ENCODE measurements at regions not wholly inside any gene's neighbourhood (a gene's known extent, or its start where the extent isn't known, plus 50 kb on each side); places are given as distances from the start of the nearest gene placed in this dataset.

DNA sequence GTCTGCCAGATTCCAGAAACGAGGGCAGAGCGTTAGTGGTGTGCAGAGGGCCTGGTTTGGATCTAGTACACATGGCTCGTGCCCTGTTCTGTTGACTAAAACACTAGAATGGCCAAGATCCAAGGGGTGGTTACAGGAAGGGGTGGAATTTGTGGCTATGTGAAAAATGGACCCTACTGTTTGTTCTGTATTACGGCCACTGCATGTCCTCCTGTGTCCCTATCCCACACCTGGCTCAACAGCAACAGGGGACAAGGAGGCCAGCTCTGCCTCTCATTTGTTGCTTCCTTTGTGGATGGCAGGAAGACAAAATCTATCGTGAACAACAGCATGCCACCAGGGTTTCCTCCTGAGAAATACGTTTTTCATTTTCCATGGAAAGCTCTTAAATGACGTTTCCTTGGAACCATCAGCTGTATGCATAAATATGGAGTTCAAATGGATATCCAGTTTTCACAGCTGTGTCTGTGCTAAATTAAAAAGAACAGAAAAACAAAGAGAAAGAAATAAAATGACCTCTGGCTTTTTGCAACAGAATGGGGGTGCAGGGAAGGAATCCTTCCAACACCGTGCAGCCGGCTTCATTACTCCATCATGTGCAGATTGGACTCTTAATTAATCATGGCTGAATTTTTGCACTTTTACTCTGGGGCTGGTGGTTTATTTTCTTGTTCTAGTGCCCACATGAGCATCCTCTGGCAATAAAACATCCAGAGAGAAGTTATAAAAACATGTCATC lies 318.9 kb downstream of the CXCL12 start:
- no peak for ATAC-seq (replicated peaks)
- no peak overlapping the region for H3K4me3 Mint-ChIP-seq
- H3K36me3 Mint-ChIP-seq = no peaks in the 10 kb centered on the region
- no peaks in the 10 kb centered on the region for H3K4me1 Mint-ChIP-seq
- peaks cover 0 to 1% of the 10 kb centered on the region in 2 donors for H3K9me3 Mint-ChIP-seq
- H3K27me3 Mint-ChIP-seq = peaks cover 0 to 3% of the 10 kb centered on the region in 2 donors
- DNase-seq = no peak
- H3K27ac Mint-ChIP-seq = no peak overlapping the region

DNA sequence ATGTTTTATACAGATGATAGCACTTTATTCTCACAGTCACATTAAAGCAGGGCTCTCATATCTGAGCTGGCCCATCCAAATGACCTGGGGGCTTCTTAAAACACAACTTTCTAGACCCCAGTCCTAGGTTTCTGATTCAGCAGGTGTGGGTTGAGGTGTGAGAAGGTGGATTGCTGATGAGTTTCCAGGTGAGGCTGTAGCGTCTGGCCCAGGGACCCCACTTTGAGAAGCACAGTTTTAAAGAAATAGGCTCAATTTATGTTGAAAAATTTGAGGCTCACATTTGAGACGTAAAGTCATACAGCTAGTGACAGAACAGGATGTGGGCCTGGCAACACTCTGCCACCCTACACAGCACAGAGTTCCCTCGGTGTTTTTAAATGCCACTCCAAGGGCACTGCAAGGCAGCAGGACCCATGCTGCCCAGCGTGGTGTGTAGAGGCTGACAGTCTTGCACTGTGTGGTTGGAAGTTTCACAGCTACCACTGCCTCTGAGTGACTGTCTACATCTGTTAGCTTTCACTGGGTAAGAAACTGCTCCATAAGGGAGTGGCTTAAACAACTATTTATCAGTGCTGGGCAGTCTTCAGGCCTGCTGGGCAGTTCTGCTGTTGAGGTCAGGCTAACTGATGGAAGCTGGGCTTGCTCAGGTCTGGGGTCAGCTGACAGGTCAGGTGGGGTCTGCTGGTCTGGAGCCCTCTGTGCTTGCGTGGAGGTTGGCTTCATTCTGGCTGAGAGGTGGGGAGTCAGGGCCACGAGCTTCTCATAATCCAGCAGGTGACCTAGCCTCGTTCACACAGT lies 319.7 kb downstream of the CXCL12 start:
- no peak overlapping the region for H3K27ac Mint-ChIP-seq
- H3K4me3 Mint-ChIP-seq = no peak overlapping the region
- H3K9me3 Mint-ChIP-seq = peaks cover 0 to 1% of the 10 kb centered on the region in 2 donors
- no peak for ATAC-seq (replicated peaks)
- no peak for DNase-seq
- peaks cover 0 to 6% of the 10 kb centered on the region in 2 donors for H3K27me3 Mint-ChIP-seq
- H3K36me3 Mint-ChIP-seq = no peaks in the 10 kb centered on the region
- H3K4me1 Mint-ChIP-seq = no peaks in the 10 kb centered on the region

DNA sequence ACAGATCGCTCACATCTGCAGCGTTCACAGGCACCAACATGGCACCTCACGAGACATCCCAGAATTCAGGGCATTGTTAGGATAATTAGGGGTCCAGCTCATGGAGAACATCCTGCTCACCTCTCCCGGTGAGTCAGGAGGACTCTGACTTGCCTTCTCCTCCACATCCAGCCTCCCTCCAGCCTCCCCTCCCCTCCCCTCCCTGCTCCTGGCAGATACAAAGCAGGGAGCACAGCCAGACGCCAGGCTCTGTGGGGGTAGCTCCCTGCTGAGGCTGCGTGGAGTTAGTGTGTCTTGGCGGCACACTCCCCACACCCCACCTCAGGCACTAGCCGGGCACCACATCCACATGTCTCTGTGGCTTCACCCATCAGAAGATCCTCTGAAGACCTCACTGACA lies 320.6 kb downstream of the CXCL12 start:
- Mint-ChIP-seq H3K4me3 (no peak overlapping the region), H3K27me3 (peaks cover 0 to 6% of the 10 kb centered on the region in 2 donors), H3K9me3 (peaks cover 0 to 1% of the 10 kb centered on the region in 2 donors), H3K27ac (no peak overlapping the region), H3K4me1 (no peaks in the 10 kb centered on the region), H3K36me3 (no peaks in the 10 kb centered on the region)
- DNase-seq = no peak
- ATAC-seq (replicated peaks) = no peak

DNA sequence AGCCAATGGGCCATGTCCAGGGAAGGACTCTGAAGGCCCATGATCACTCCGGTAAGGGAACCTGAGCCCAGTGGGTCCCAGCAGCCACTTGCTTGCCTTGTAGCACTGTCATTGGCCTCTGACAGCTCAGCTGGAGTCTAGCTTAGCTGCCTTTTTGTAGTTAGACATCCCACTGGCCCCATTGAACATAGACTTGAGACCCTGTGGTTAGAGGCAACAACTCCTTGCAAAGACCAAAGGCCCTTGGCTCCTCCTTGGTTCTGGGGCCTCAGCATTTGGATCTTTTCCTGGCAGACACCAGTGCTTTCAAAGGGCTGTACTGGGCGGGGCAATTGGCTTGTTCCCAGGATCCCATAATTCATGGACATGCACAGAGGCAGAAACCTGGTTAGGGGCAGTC lies 321.2 kb downstream of the CXCL12 start:
- H3K27me3 Mint-ChIP-seq = peaks cover 0 to 6% of the 10 kb centered on the region in 2 donors
- peaks cover 0 to 1% of the 10 kb centered on the region in 2 donors for H3K9me3 Mint-ChIP-seq
- DNase-seq (no peak), ATAC-seq (replicated peaks) (no peak)
- no peak overlapping the region for H3K27ac Mint-ChIP-seq
- H3K36me3 Mint-ChIP-seq = no peaks in the 10 kb centered on the region
- no peak overlapping the region for H3K4me3 Mint-ChIP-seq
- H3K4me1 Mint-ChIP-seq = no peaks in the 10 kb centered on the region

DNA sequence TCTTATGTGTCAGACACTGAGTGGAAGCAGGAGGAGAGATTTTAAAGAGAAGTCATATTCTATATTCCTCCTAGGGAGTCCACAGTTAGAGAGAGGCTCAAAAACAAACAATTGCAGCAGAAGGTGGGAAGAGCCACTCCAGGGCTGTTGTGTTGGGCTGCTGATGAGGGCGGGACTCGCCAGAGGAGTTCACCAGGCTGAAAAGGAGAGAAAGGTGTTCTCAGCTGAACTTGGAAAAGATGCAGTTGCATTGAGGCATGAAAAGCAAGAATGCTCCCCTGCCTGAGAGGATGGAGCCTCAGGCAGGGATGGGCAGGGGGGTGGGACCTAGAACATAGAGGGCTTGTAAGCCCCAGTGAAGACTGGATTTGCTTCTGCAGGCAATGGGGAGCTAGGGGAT lies 324.2 kb downstream of the CXCL12 start:
- Mint-ChIP-seq H3K4me3 (no peak overlapping the region), H3K4me1 (no peaks in the 10 kb centered on the region), H3K36me3 (no peaks in the 10 kb centered on the region), H3K9me3 (peaks cover 0 to 1% of the 10 kb centered on the region in 2 donors), H3K27ac (no peak overlapping the region), H3K27me3 (peaks cover 0 to 6% of the 10 kb centered on the region in 2 donors)
- no peak for DNase-seq
- ATAC-seq (replicated peaks) = no peak

DNA sequence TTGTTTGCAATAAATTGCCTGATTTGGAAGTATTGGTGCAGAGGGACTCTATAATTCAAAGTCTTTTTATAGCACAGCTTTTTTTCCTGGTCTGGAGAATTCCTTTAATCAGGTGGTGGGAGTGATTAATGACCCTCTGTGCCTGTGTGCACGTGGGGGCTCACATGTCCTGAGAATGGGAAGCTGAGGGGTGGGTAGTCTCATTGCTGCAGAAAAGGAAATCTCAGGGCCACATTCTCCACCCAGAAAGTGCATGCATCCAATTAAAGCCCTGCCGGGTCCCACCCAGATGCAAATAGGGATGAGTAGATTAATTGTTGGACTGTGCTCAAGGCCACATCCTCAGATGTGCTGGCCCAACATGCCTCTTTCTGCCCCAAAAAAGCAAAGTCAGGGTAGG lies 324.7 kb downstream of the CXCL12 start:
- DNase-seq (no peak), ATAC-seq (replicated peaks) (no peak)
- H3K9me3 Mint-ChIP-seq = peaks cover 0 to 1% of the 10 kb centered on the region in 2 donors
- no peaks in the 10 kb centered on the region for H3K4me1 Mint-ChIP-seq
- H3K36me3 Mint-ChIP-seq = no peaks in the 10 kb centered on the region
- no peak overlapping the region for H3K4me3 Mint-ChIP-seq
- no peak overlapping the region for H3K27ac Mint-ChIP-seq
- peaks cover 0 to 6% of the 10 kb centered on the region in 2 donors for H3K27me3 Mint-ChIP-seq

DNA sequence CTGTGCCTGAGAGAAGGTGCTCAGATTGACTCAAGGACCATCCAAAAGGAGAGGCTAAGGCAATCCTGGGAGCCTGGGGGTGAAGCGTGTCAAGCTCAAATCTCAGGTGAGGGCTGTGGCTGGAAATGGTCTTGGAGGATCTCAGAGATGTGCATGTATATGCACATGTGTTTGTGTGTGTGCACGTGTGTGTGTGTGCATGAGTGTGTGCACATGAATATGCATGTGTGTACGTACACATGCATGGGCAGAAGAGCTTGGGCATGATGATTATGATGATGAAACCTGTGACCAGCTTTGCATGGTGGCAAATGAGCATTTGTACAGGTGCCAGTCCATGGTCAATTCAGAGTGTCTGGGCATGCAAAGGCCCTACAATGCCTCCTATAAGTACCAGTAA lies 326.6 kb downstream of the CXCL12 start:
- peaks cover 0 to 6% of the 10 kb centered on the region in 2 donors for H3K27me3 Mint-ChIP-seq
- H3K36me3 Mint-ChIP-seq = no peaks in the 10 kb centered on the region
- no peak for ATAC-seq (replicated peaks)
- H3K27ac Mint-ChIP-seq = no peak overlapping the region
- no peaks in the 10 kb centered on the region for H3K4me1 Mint-ChIP-seq
- H3K4me3 Mint-ChIP-seq = no peak overlapping the region
- H3K9me3 Mint-ChIP-seq = peaks cover 0 to 1% of the 10 kb centered on the region in 2 donors
- DNase-seq = no peak

DNA sequence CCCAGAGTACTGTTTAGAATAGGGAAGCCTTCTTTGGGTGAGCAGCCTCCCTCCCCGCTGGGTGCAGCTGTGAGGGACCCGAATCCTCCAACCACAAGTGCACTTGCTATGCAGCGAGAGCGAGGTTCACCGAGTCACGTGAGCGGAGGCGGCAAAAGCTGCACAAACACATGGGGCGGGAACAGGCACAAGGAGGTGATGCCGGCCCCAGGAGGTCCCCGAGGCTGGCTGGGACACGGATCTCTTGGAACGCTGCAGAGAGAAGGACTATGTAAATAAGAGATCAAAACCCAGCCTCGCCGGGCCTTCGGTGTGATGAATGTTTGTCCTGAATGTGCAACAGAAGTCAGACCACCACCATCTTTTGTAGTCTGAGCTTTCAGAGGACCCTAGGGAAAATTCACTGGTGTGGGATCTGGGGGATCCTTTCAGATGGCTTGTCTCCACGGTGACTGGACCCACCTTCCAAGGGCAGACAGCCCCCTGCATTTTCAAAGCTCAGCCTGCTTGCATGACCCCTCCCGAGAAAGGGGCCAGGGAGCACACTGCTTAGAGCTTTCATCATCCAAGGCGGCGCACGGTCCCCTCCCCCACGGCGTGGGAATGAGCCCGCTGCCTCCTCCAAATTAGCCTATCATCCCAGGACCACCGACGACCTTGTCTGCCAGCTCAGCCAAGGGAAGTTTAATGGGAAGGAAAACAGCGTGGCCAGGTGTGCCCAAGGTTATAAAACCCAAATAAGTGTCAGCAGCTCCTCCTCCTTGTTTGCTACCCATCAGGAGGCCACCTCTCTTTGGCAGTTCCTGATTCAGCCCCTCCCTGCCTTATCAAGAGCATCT lies 327.7 kb downstream of the CXCL12 start:
- Mint-ChIP-seq H3K9me3 (no peaks in the 10 kb centered on the region), H3K27ac (no peak overlapping the region)

DNA sequence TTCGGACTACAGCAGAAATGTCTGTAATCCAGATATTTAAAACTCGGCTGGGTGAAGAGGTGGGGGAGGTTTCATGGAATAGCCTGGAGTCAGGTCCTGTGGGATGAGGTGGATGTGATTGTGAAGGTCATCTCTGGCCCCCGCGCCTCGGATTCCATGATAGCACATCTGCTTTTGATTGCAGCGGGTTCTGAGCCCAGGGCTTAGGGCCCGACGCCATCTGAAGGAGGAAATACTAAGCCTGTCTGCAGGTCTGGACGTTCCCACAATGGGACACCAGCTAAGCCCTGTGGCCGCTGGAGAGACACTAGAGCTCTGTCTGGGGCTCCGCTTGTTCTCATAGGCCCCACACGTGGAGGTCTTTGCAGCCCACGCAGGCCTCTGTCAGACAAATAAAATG lies 328.7 kb downstream of the CXCL12 start:
- Mint-ChIP-seq H3K27me3 (peaks cover 5 to 6% of the 10 kb centered on the region in 2 donors), H3K27ac (no peak overlapping the region), H3K4me3 (no peak overlapping the region), H3K9me3 (no peaks in the 10 kb centered on the region), H3K4me1 (no peaks in the 10 kb centered on the region), H3K36me3 (no peaks in the 10 kb centered on the region)
- DNase-seq (no peak), ATAC-seq (replicated peaks) (no peak)

More for the DNA sequence above, 327.7 kb downstream of the CXCL12 start:
- Mint-ChIP-seq H3K36me3 (no peaks in the 10 kb centered on the region), H3K4me1 (no peaks in the 10 kb centered on the region), H3K27me3 (peaks cover 5 to 6% of the 10 kb centered on the region in 2 donors), H3K4me3 (no peak overlapping the region)
- DNase-seq = no peak
- ATAC-seq (replicated peaks) = no peak

DNA sequence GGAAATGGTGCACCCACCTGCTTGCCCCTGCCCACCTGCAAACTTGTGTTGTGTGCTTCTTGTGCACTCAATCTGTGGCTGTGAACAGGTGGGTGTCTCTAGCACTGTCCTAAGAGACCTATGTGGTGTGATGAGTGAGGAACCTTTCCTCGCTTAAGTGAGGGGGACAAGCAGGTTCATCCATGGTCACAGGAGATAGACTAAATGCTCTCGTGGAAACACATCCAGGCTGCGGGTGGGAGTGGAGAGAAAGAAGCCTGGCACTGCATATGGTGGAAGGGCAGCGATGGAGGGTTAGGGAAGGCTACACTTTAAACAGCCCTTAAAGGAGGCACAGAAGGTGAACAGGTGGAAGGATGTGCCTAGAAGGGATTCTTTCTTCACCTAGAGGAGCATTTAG lies 330.9 kb downstream of the CXCL12 start:
- H3K36me3 Mint-ChIP-seq = no peaks in the 10 kb centered on the region
- H3K27me3 Mint-ChIP-seq = peaks cover 0 to 6% of the 10 kb centered on the region in 2 donors
- H3K9me3 Mint-ChIP-seq = no peaks in the 10 kb centered on the region
- ATAC-seq (replicated peaks) = no peak
- H3K27ac Mint-ChIP-seq = no peak overlapping the region
- H3K4me3 Mint-ChIP-seq = no peak overlapping the region
- no peak for DNase-seq
- H3K4me1 Mint-ChIP-seq = no peaks in the 10 kb centered on the region

DNA sequence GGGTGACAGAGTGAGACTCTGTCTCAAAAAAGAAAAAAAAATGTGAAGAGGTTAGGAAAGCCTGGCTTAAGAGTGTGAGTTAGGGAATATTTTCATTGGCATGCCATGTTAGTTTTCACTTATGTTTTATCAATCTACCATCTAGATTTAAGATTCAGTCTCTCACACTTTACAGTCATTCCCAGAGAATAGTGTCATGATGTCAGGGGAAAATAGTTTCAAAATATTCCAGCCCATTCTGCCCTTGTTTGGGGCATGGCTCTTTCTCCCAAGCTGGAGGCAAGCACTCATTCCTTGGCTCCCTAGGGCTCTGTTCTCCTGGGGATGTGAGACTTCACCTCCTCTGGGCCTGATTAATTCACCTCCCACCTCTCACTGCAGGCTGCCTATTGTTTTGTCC lies 331.5 kb downstream of the CXCL12 start:
- ATAC-seq (replicated peaks) (no peak), DNase-seq (no peak)
- no peak overlapping the region for H3K27ac Mint-ChIP-seq
- no peak overlapping the region for H3K4me3 Mint-ChIP-seq
- H3K36me3 Mint-ChIP-seq = no peaks in the 10 kb centered on the region
- H3K9me3 Mint-ChIP-seq = no peaks in the 10 kb centered on the region
- H3K4me1 Mint-ChIP-seq = no peaks in the 10 kb centered on the region
- peaks cover 0 to 6% of the 10 kb centered on the region in 2 donors for H3K27me3 Mint-ChIP-seq

DNA sequence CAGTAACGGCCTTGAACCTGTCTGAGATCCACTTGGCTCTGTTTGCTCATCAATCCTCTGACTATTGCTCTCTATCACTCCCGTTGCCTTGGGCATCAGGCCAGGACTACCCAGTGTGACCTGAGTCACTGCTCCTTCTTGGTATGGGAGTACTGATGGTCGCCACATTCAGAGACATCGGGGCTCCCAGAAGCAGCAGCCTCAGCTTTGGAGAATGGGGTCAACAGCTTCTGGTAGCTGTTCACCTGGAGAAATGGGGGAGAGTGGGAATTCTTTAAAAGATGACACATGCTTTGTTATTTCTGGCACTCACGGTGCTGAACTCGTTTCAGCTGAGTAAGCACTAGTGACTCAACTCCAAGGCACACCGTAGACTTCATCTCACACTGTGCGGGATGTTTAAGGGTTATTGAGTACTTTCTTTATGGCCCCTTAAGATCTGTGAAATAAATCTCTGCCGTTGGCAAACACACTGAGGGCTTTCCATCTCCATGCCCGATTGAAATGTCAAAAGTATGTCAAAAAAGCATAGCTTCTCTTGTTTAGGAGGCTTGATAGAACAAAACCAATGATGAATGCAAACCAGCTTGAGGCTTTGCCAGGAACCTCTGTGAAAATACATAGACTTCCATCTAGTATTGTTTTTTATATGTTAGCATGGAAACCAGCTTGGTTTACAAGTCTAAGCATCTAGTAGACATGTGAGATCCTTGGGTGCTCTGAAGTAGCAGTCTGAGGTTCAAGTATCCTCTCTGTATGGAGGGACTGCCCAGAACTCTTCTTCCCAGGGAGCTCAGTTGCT lies 333.1 kb downstream of the CXCL12 start:
- Mint-ChIP-seq H3K4me1 (peaks cover 0 to 2% of the 10 kb centered on the region in 2 donors), H3K27me3 (peaks cover 5 to 11% of the 10 kb centered on the region in 2 donors), H3K36me3 (no peaks in the 10 kb centered on the region), H3K9me3 (no peaks in the 10 kb centered on the region), H3K27ac (no peak overlapping the region), H3K4me3 (no peak overlapping the region)
- no peak for DNase-seq
- ATAC-seq (replicated peaks) = no peak

DNA sequence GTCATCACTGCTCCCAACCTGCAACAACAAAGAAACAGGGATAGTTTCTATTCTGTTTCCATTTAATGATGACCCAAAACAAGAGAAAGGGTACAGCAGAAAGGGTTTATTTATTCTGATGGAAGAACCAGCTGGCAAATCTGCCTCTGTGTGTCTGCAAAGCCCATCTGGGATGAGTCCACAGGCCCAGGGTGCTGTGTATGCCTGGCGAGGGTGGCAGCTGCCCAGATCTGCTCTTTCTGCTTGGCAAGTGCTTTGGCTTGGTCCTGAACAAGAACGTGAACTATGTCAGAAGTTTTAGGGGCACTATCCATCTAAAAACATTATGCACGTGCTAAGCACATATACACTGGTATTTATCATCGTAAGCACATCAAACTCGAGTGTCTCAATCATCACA lies 333.8 kb downstream of the CXCL12 start:
- Mint-ChIP-seq H3K4me3 (no peak overlapping the region), H3K9me3 (no peaks in the 10 kb centered on the region), H3K4me1 (peaks cover 0 to 2% of the 10 kb centered on the region in 2 donors), H3K27ac (no peak overlapping the region), H3K27me3 (peaks cover 5 to 11% of the 10 kb centered on the region in 2 donors), H3K36me3 (no peaks in the 10 kb centered on the region)
- ATAC-seq (replicated peaks) (no peak), DNase-seq (no peak)

Measured in stimulated activated naive B cell treated with anti-CD40 and anti-IgM and Interleukin-4, amounts not matched to agents 10 μg/mL and 1 μg/mL and 100 μg/mL, for 72 hours (primary cell).